AG04450 (cell line): ENCODE measurements at regions not wholly inside any gene's neighbourhood (a gene's known extent, or its start where the extent isn't known, plus 50 kb on each side); places are given as distances from the start of the nearest gene placed in this dataset.

ENCODE experiments used
- CTCF ChIA-PET: fragments of 300-600, 350-600 bp; formaldehyde crosslinking; extraction: SDS; loops from one replicate; lab custom pipeline; 2022; ENCODE audit warnings: antibody characterized with exemption, inconsistent platforms; lab: Charles Lee
- POLR2A ChIA-PET: fragments of 350-600 bp; formaldehyde crosslinking; extraction: SDS; loops from one replicate; lab custom pipeline; 2021; ENCODE audit warnings: antibody characterized with exemption, inconsistent platforms; lab: Yijun Ruan, JAX
- DNase-seq: peaks from one replicate; pipeline ENCODE4 v3.0.0-alpha.2; 2011; ENCODE audit warnings: low read depth, low spot score
- H3K27ac ChIP-seq: one replicate; pipeline ENCODE4 v1.5.1; 2012; ENCODE audit warnings: low read depth, low read length, control low read depth
- H3K27me3 ChIP-seq: one replicate; pipeline ENCODE4 v1.6.0; 2012; ENCODE audit warnings: low read length; ENCODE audit not compliant: control insufficient read depth, insufficient read depth
- H3K4me3 ChIP-seq: 2 replicates; pipeline ENCODE4 v1.5.1; 2011; ENCODE audit warnings: mild to moderate bottlenecking, low read depth, low read length, control low read depth
- H3K9me3 ChIP-seq: 2 replicates; pipeline ENCODE4 v1.5.1; 2012; ENCODE audit warnings: low read length; ENCODE audit not compliant: control insufficient read depth, insufficient read depth
- TF ChIP-seq, protein P1 (sequence below): IDR thresholded peaks from 2 replicates; pipeline ENCODE4 v1.5.1; 2011; ENCODE audit warnings: low read depth, low read length, control low read depth, inconsistent platforms

DNA sequence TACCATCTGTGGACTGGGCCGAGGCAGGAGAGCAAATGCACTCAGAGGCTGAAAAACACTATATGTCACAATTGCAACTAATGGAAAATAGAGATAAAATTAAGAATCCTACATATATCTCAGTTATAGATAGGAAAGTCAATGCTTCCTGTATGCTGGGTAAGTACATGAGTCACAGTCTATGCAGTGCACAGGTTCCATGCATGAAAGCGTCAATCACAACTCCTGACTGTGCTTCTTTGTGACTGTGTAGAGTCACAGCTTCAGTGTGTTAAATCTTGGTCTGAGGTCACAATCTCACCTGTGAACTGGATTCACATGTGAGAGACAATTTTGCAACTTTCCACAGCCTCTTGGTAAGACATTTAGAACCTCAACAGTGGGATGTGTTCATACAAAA, 247.2 kb downstream of the RPS4Y2 start:
- H3K27ac ChIP-seq = no peak overlapping the region
- no peaks in the 10 kb centered on the region for H3K9me3 ChIP-seq
- no peaks in the 10 kb centered on the region for H3K27me3 ChIP-seq
- TF ChIP-seq, protein P1, sequence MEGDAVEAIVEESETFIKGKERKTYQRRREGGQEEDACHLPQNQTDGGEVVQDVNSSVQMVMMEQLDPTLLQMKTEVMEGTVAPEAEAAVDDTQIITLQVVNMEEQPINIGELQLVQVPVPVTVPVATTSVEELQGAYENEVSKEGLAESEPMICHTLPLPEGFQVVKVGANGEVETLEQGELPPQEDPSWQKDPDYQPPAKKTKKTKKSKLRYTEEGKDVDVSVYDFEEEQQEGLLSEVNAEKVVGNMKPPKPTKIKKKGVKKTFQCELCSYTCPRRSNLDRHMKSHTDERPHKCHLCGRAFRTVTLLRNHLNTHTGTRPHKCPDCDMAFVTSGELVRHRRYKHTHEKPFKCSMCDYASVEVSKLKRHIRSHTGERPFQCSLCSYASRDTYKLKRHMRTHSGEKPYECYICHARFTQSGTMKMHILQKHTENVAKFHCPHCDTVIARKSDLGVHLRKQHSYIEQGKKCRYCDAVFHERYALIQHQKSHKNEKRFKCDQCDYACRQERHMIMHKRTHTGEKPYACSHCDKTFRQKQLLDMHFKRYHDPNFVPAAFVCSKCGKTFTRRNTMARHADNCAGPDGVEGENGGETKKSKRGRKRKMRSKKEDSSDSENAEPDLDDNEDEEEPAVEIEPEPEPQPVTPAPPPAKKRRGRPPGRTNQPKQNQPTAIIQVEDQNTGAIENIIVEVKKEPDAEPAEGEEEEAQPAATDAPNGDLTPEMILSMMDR = no peak
- ChIA-PET CTCF (no interaction called here), POLR2A (no interaction called here)
- no peak for DNase-seq
- H3K4me3 ChIP-seq = no peak overlapping the region

DNA sequence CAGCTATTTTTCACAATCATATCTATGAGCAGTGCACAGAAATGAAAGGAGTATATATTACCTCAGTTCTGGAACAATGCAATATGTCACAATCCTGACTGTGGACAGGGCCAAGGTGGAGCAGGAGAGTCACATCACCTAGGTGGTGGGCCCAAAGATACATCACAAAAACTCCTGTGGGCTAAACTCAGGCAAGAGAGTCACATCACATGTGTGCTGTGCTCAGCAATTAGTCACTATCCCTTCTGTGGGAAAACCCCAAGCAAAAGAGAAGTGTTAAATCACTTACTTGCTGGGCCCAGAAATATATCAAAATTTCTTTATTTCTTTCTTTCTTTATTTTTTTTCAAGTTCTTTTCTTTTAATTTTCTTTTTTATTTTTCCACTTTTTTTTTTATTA, 249.6 kb downstream of the RPS4Y2 start:
- H3K4me3 ChIP-seq = no peak overlapping the region
- no peaks in the 10 kb centered on the region for H3K27me3 ChIP-seq
- H3K9me3 ChIP-seq = no peaks in the 10 kb centered on the region
- POLR2A ChIA-PET = no interaction called here
- H3K27ac ChIP-seq = no peak overlapping the region
- no peak for DNase-seq
- TF ChIP-seq, protein P1 = no peak
- CTCF ChIA-PET = no interaction called here

DNA sequence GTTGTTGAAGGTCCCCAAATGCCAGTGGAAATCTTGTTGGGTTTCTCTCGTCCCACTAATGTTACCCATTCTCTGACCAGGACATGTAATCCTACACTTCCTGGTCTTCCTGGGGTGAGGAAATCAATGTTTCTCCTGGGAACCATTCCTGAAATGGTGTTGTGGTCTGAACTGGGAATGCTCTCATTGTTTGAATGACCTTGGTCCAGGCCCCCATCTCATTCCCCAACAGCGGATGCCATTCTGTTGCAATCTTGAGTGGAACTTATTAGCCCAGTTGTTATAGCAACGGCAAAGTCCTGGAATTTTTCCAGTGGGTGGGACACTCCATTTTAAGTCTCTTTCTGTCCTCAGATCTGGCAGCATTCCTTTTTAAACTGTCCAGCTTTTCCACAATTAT, 265.9 kb downstream of the RPS4Y2 start:
- no peaks in the 10 kb centered on the region for H3K9me3 ChIP-seq

DNA sequence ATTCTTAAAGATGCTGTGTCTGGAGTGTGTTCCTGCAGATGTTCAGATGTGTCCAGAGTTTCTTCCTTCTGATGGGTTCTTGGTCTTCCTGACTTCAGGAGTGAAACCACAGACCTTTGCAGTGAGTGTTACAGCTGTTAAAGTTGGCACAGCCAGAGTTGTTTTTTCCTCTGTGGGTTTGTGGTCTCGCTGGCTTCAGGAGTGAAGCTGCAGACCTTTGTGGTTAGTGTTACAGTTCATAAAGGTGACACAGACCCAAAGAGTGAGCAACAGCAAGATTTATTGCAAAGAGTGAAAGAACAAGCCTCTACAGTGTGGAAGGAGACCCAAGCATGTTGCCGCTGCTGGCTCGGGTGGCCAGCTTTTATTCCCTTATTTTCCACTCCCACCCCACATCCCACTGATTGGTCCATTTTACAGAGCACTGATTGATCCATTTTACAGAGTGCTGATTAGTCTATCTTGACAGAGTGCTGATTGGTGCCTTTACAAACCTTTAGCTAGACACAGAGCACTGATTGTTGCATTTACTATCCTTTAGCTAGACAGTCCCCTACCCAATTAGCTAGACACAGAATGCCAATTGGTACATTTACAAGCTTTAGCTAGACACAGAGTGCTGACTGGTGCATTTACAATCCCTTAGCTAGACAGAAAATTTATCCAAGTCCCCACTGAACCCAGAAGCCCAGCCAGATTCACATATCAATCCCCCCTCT, 266.6 kb downstream of the RPS4Y2 start:
- Histone ChIP-seq H3K4me3 (no peak overlapping the region), H3K9me3 (no peaks in the 10 kb centered on the region), H3K27me3 (no peaks in the 10 kb centered on the region), H3K27ac (no peak overlapping the region)
- CTCF ChIA-PET = no interaction called here
- POLR2A ChIA-PET = no interaction called here
- TF ChIP-seq, protein P1 = no peak
- no peak for DNase-seq

More for the DNA sequence above, 265.9 kb downstream of the RPS4Y2 start:
- no peak overlapping the region for H3K27ac ChIP-seq
- H3K4me3 ChIP-seq = no peak overlapping the region
- CTCF ChIA-PET = no interaction called here
- no peaks in the 10 kb centered on the region for H3K27me3 ChIP-seq
- POLR2A ChIA-PET = no interaction called here
- TF ChIP-seq, protein P1 = no peak
- no peak for DNase-seq

DNA sequence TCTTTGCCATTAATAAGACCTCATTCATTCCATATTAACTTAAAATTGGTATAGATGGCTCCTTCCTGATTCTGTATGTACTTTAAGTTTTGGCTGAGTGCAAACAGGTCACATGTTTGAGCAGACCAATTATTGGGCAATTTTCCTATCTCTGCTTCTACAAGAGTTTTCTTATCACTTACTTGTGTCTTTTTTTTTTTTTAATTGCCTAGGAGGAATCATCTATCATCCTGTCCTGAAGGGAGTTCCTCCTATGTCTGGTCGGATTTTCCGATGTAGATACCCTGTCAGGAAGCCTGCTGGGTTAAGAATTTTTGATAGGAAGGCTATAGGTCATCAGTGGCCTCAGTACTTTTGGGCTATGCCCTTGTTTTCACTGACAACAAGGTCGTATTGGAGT, 268.0 kb downstream of the RPS4Y2 start:
- no peaks in the 10 kb centered on the region for H3K9me3 ChIP-seq
- ChIA-PET POLR2A (no interaction called here), CTCF (no interaction called here)
- no peak overlapping the region for H3K27ac ChIP-seq
- TF ChIP-seq, protein P1 = no peak
- no peaks in the 10 kb centered on the region for H3K27me3 ChIP-seq
- no peak for DNase-seq
- H3K4me3 ChIP-seq = no peak overlapping the region
